ENCODE measurements at regions not wholly inside any gene's neighbourhood (a gene's known extent, or its start where the extent isn't known, plus 50 kb on each side); places are given as distances from the start of the nearest gene placed in this dataset.
A peak's percentile ranks its signal among the peaks of the same experiment; 100 is the strongest.

DNA sequence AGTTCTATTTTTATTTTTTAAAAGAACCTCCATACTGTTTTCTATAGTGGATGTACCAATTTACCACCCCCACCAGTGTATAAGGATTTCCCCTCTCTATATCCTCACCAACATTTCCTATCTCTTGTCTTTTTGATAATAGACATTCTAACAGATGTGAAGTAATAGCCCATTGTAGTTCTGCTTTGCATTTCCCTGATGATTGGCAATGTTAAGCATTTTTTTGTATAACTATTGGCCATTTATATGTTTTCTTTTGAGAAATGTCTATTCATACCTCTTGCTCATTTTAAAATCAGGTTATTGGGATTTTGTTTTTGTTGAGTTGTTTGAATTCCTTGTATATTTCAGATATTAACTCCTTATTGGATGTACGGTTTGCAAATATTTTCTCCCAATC, 251.1 kb upstream of the HTR2C start:
- H3K9me3 ChIP-seq (ENCODE audit: severe bottlenecking) = no peaks in the 10 kb centered on the region
- no peak overlapping the region for H3K27ac ChIP-seq
- TF ChIP-seq, protein P1, sequence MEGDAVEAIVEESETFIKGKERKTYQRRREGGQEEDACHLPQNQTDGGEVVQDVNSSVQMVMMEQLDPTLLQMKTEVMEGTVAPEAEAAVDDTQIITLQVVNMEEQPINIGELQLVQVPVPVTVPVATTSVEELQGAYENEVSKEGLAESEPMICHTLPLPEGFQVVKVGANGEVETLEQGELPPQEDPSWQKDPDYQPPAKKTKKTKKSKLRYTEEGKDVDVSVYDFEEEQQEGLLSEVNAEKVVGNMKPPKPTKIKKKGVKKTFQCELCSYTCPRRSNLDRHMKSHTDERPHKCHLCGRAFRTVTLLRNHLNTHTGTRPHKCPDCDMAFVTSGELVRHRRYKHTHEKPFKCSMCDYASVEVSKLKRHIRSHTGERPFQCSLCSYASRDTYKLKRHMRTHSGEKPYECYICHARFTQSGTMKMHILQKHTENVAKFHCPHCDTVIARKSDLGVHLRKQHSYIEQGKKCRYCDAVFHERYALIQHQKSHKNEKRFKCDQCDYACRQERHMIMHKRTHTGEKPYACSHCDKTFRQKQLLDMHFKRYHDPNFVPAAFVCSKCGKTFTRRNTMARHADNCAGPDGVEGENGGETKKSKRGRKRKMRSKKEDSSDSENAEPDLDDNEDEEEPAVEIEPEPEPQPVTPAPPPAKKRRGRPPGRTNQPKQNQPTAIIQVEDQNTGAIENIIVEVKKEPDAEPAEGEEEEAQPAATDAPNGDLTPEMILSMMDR (IDR thresholded peaks at IDR 0.05; ENCODE audit: low read depth, low read length) = no peak
- peaks cover 8% of the 10 kb centered on the region for H3K27me3 ChIP-seq (ENCODE audit: insufficient read depth, low read depth, severe bottlenecking)
- H3K4me3 ChIP-seq (ENCODE audit: low read depth, low read length) = no peak overlapping the region
- DNase-seq = no peak
- H3K36me3 ChIP-seq = no peaks in the 10 kb centered on the region

DNA sequence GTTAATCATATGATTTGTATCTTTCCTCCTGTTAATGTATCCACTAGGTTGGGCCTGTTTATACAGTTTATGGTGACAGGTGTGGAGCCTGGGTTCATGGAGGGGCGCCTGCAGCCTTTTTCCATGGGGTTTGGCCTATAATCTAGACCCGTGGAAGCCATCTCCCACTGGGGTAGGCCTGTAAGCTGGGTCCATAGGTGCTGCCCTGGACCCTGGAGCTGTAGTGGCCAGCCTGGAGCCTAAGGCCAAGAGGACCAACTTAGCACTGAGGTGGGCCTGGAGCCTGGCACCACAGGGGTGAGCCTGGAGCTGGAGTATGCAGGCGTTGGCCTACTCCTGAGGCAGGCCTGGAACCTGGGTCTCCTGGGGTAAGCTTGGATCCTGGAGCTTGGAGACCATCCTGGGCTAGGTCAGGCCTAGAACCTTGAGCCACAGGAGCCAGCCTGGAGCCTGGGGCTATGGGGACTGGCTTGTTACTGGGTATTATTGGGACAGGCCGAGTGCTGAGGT, 249.4 kb upstream of the HTR2C start:
- Histone ChIP-seq H3K27ac (no peak overlapping the region), H3K27me3 (ENCODE audit: insufficient read depth, low read depth, severe bottlenecking) (peaks cover 21% of the 10 kb centered on the region), H3K9me3 (ENCODE audit: severe bottlenecking) (no peaks in the 10 kb centered on the region), H3K4me3 (ENCODE audit: low read depth, low read length) (no peak overlapping the region), H3K36me3 (no peaks in the 10 kb centered on the region)
- TF ChIP-seq, protein P1 (IDR thresholded peaks at IDR 0.05; ENCODE audit: low read depth, low read length) = no peak
- DNase-seq = no peak

DNA sequence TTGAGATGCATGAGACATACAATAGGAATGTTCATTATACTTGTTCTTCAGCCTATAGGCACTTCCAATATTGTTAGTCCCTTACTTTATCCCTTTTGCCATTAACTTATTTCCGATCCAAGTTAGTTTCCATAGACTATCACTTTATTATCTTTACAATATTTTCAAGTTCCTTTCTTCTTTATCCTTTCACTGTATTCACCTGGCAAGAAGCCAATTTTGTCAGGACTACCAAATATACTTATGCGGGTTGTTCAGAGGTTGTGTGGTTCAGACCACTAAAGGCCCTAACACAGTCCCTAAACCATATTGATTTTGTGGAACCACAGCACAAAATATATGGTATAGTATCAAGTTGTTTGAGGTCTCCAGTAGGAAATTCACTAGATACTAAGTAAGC, 245.0 kb upstream of the HTR2C start:
- Histone ChIP-seq H3K36me3 (no peaks in the 10 kb centered on the region), H3K9me3 (ENCODE audit: severe bottlenecking) (no peaks in the 10 kb centered on the region), H3K27ac (no peak overlapping the region), H3K4me3 (ENCODE audit: low read depth, low read length) (no peak overlapping the region), H3K27me3 (ENCODE audit: insufficient read depth, low read depth, severe bottlenecking) (peaks cover 62% of the 10 kb centered on the region)
- TF ChIP-seq, protein P1 (IDR thresholded peaks at IDR 0.05; ENCODE audit: low read depth, low read length) = no peak
- no peak for DNase-seq

DNA sequence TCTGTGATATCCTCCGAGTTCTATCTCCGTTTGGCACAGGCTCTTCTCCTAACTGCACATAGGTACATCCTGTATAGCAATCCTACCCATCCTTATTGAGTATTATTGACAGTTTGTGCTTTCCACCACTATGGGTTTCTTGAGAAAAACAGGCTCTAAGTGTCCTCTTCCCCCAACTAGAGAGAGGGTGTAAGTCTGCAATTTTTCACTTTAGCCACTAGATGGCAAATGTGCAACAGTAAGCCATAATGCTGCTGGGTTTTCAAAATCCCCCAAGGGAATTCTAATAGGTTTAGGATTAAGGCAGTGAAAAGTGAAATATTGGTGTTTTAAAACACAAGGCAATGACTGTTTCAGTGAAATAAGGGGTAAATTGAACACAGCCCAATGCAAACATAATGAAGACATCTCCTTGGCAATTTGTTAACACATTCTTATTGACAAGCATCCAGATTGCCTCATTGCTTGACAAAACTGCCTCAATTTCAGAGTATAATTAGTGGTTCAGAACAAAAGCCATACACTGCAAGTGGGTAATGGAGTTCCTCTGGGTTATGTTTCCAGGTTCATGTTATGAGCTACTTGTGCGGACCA, 239.0 kb upstream of the HTR2C start:
- TF ChIP-seq, protein P1 (IDR thresholded peaks at IDR 0.05; ENCODE audit: low read depth, low read length) = peak; percentile 59
- no peaks in the 10 kb centered on the region for H3K9me3 ChIP-seq (ENCODE audit: severe bottlenecking)
- H3K4me3 ChIP-seq (ENCODE audit: low read depth, low read length) = no peak overlapping the region
- no peak for DNase-seq
- H3K27ac ChIP-seq = no peak overlapping the region
- H3K36me3 ChIP-seq = no peaks in the 10 kb centered on the region
- H3K27me3 ChIP-seq (ENCODE audit: insufficient read depth, low read depth, severe bottlenecking) = peaks cover 57% of the 10 kb centered on the region

DNA sequence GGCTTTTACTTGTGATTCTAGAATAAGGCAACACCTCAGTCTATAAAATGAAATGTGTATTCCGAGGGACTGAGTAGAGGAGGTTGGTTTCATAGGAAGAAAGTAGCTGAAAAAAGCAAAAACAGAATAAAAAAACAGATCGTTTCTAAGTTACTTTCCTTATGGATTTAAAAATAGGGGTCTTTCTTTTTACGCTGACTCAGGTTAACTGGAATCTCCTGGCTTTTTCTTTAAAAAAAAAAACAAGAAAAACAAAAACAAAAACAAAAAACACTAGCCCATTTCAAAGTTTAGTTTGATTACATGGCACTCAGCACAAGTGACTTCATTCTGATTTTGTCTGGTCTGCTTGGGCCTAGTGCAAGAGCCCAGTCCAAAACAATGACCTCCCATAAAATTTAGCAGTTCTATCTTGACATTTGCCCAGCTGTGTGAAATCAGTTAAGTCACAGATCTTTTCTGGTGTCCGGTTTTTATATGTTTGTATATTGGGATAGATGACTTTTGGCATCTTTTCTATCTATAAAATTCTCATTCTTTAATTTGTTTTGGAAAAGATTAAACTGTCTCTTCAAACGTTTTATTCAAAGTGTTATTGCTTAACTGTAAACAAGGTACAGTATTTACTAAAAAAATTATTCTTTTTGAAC, 222.7 kb upstream of the HTR2C start:
- H3K36me3 ChIP-seq = no peaks in the 10 kb centered on the region
- DNase-seq = no peak
- TF ChIP-seq, protein P1 (IDR thresholded peaks at IDR 0.05; ENCODE audit: low read depth, low read length) = no peak
- no peak overlapping the region for H3K27ac ChIP-seq
- no peak overlapping the region for H3K4me3 ChIP-seq (ENCODE audit: low read depth, low read length)
- peaks cover 47% of the 10 kb centered on the region for H3K27me3 ChIP-seq (ENCODE audit: insufficient read depth, low read depth, severe bottlenecking)
- no peaks in the 10 kb centered on the region for H3K9me3 ChIP-seq (ENCODE audit: severe bottlenecking)

All from WERI-Rb-1 (cell line).